ENCODE measurements at regions not wholly inside any gene's neighbourhood (a gene's known extent, or its start where the extent isn't known, plus 50 kb on each side); places are given as distances from the start of the nearest gene placed in this dataset.

DNA sequence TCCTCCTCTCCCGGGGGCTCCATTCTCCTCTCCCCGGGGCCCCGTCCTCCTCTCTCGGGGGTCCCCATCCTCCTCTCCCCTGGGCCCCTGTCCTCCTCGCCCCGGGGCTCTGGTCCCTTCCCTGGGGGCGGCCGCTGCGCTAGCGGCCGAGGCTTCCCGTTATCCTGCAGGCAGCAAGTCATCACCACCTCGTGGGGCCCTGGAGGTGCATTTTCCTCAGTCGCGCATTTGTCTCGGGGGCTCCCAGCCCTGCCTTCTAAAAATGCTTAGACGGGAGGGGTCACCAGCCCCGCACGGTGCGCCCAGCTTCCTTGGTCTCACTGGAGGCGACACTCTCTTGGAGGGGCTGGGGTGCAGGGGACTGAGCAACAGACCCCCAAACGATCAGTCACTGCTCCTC lies 216.5 kb downstream of the QKI start:
- H3K79me2 ChIP-seq (ENCODE audit: insufficient read depth, low read length), result no peaks in the 10 kb centered on the region
- H3K9me2 ChIP-seq (ENCODE audit: insufficient read depth), result no peaks in the 10 kb centered on the region
- no peak overlapping the region for H3K4me2 ChIP-seq (ENCODE audit: low read length)
- H3K4me1 ChIP-seq (ENCODE audit: control insufficient read depth in 1 of 2, insufficient read depth in 2 of 2, low read length in 2 of 2), result no peaks in the 10 kb centered on the region
- no peak overlapping the region for H3K27ac ChIP-seq (ENCODE audit: low read depth, low read length)
- no peak overlapping the region for H2AFZ ChIP-seq (ENCODE audit: low read depth, low read length, poor library complexity, severe bottlenecking)
- no peak overlapping the region for H3K9ac ChIP-seq (ENCODE audit: low read length)
- RAD21 ChIA-PET (ENCODE audit: low non-redundant PET in 1 of 2, low total read pairs in 2 of 2, uncharacterized antibody in 2 of 2, unreplicated experiment in 2 of 2), result no interaction called here
- intact Hi-C loops (cut with micrococcal nuclease), result no loop called here
- no peaks in the 10 kb centered on the region for H3K9me3 ChIP-seq (ENCODE audit: control insufficient read depth in 1 of 2, insufficient read depth in 1 of 2, low read depth in 1 of 2, low read length in 2 of 2)
- no peak overlapping the region for H3K4me3 ChIP-seq (replicated peaks in 1 of 2; ENCODE audit: low read depth in 1 of 2, low read length in 2 of 2)
- no TSS peak for BruUV-seq (replicated peaks)
- no peak for DNase-seq (ENCODE audit: low read depth, low spot score)
- no peaks in the 10 kb centered on the region for H3K27me3 ChIP-seq (ENCODE audit: insufficient read depth, low read length)
- H4K20me1 ChIP-seq (ENCODE audit: insufficient read depth), result no peaks in the 10 kb centered on the region
- CTCF ChIA-PET, result no interaction called here
- TF ChIP-seq EZH2phosphoT487 (IDR thresholded peaks at IDR 0.05; ENCODE audit: borderline replicate concordance) (no peak), JUND (IDR thresholded peaks at IDR 0.05) (no peak)
- TF ChIP-seq, protein P1, sequence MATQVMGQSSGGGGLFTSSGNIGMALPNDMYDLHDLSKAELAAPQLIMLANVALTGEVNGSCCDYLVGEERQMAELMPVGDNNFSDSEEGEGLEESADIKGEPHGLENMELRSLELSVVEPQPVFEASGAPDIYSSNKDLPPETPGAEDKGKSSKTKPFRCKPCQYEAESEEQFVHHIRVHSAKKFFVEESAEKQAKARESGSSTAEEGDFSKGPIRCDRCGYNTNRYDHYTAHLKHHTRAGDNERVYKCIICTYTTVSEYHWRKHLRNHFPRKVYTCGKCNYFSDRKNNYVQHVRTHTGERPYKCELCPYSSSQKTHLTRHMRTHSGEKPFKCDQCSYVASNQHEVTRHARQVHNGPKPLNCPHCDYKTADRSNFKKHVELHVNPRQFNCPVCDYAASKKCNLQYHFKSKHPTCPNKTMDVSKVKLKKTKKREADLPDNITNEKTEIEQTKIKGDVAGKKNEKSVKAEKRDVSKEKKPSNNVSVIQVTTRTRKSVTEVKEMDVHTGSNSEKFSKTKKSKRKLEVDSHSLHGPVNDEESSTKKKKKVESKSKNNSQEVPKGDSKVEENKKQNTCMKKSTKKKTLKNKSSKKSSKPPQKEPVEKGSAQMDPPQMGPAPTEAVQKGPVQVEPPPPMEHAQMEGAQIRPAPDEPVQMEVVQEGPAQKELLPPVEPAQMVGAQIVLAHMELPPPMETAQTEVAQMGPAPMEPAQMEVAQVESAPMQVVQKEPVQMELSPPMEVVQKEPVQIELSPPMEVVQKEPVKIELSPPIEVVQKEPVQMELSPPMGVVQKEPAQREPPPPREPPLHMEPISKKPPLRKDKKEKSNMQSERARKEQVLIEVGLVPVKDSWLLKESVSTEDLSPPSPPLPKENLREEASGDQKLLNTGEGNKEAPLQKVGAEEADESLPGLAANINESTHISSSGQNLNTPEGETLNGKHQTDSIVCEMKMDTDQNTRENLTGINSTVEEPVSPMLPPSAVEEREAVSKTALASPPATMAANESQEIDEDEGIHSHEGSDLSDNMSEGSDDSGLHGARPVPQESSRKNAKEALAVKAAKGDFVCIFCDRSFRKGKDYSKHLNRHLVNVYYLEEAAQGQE (IDR thresholded peaks at IDR 0.05; ENCODE audit: low read depth), result no peak
- H3K36me3 ChIP-seq (ENCODE audit: control insufficient read depth in 1 of 2, insufficient read depth in 2 of 2, low read length in 2 of 2), result no peaks in the 10 kb centered on the region
- no peak for ATAC-seq
- POLR2A ChIA-PET, result no interaction called here

DNA sequence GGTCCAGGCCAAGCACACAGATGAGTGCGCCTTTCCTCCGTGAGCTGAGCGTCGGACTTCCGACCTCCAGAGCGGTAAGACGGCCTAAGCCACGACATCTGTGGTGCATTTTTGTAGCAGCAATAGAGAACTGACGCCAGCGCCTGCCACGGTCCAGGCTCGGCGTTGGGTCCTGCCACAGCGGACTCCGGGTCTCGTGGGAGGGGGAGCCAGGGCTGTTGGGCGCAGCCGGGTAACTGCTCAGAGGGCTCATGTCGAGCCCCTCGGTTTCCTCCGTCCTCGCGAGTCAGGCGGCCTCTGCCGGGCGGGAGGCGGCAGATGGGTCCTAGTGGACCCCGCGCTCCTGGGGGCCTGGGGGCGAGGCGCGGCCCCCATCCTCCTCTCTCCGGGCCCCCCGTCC lies 216.1 kb downstream of the QKI start:
- ChIA-PET CTCF (no interaction called here), RAD21 (ENCODE audit: low non-redundant PET in 1 of 2, low total read pairs in 2 of 2, uncharacterized antibody in 2 of 2, unreplicated experiment in 2 of 2) (no interaction called here), POLR2A (no interaction called here)
- Histone ChIP-seq H3K9me3 (ENCODE audit: control insufficient read depth in 1 of 2, insufficient read depth in 1 of 2, low read depth in 1 of 2, low read length in 2 of 2) (no peaks in the 10 kb centered on the region), H2AFZ (ENCODE audit: low read depth, low read length, poor library complexity, severe bottlenecking) (no peak overlapping the region), H3K27ac (ENCODE audit: low read depth, low read length) (no peak overlapping the region), H3K9ac (ENCODE audit: low read length) (no peak overlapping the region), H3K9me2 (ENCODE audit: insufficient read depth) (no peaks in the 10 kb centered on the region), H3K79me2 (ENCODE audit: insufficient read depth, low read length) (no peaks in the 10 kb centered on the region), H4K20me1 (ENCODE audit: insufficient read depth) (no peaks in the 10 kb centered on the region), H3K4me1 (ENCODE audit: control insufficient read depth in 1 of 2, insufficient read depth in 2 of 2, low read length in 2 of 2) (no peaks in the 10 kb centered on the region), H3K36me3 (ENCODE audit: control insufficient read depth in 1 of 2, insufficient read depth in 2 of 2, low read length in 2 of 2) (no peaks in the 10 kb centered on the region), H3K4me3 (replicated peaks in 1 of 2; ENCODE audit: low read depth in 1 of 2, low read length in 2 of 2) (no peak overlapping the region), H3K27me3 (ENCODE audit: insufficient read depth, low read length) (no peaks in the 10 kb centered on the region), H3K4me2 (ENCODE audit: low read length) (no peak overlapping the region)
- ATAC-seq, result no peak
- intact Hi-C loops (cut with micrococcal nuclease), result no loop called here
- no TSS peak for BruUV-seq (replicated peaks)
- DNase-seq (ENCODE audit: low read depth, low spot score), result no peak
- no peak for TF ChIP-seq SRF (IDR thresholded peaks at IDR 0.05; ENCODE audit: low read depth)
- no peak for TF ChIP-seq CEBPB (IDR thresholded peaks at IDR 0.05; ENCODE audit: low read depth)
- TF ChIP-seq FOSL1 (IDR thresholded peaks at IDR 0.05; ENCODE audit: low read depth), result no peak
- TF ChIP-seq, protein P2, sequence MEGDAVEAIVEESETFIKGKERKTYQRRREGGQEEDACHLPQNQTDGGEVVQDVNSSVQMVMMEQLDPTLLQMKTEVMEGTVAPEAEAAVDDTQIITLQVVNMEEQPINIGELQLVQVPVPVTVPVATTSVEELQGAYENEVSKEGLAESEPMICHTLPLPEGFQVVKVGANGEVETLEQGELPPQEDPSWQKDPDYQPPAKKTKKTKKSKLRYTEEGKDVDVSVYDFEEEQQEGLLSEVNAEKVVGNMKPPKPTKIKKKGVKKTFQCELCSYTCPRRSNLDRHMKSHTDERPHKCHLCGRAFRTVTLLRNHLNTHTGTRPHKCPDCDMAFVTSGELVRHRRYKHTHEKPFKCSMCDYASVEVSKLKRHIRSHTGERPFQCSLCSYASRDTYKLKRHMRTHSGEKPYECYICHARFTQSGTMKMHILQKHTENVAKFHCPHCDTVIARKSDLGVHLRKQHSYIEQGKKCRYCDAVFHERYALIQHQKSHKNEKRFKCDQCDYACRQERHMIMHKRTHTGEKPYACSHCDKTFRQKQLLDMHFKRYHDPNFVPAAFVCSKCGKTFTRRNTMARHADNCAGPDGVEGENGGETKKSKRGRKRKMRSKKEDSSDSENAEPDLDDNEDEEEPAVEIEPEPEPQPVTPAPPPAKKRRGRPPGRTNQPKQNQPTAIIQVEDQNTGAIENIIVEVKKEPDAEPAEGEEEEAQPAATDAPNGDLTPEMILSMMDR (IDR thresholded peaks at IDR 0.05 in 2 of 3, conservative IDR thresholded peaks at IDR 0.05 in 1 of 3; ENCODE audit: borderline replicate concordance in 1 of 3, insufficient read depth in 1 of 3, low read depth in 2 of 3, low read length in 2 of 3), result no peak
- no peak for TF ChIP-seq POLR2A (IDR thresholded peaks at IDR 0.05; ENCODE audit: borderline replicate concordance, extremely low read depth, insufficient read depth, insufficient read length)
- TF ChIP-seq POLR2AphosphoS5 (IDR thresholded peaks at IDR 0.05; ENCODE audit: low read depth, low read length), result no peak
- no peak for TF ChIP-seq RAD21 (IDR thresholded peaks at IDR 0.05; ENCODE audit: low read depth)
- no peak for TF ChIP-seq SP1 (IDR thresholded peaks at IDR 0.05; ENCODE audit: low read depth)
- TF ChIP-seq YY1 (IDR thresholded peaks at IDR 0.05; ENCODE audit: extremely low read depth, insufficient replicate concordance, low read depth, low read length), result no peak
- TF ChIP-seq ZFX (IDR thresholded peaks at IDR 0.05), result no peak
- no peak for TF ChIP-seq EZH2 (IDR thresholded peaks at IDR 0.05)
- no peak for TF ChIP-seq JUND (IDR thresholded peaks at IDR 0.05)
- TF ChIP-seq, protein P3, sequence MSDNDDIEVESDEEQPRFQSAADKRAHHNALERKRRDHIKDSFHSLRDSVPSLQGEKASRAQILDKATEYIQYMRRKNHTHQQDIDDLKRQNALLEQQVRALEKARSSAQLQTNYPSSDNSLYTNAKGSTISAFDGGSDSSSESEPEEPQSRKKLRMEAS (IDR thresholded peaks at IDR 0.05), result no peak
- no peak for TF ChIP-seq SIN3A (IDR thresholded peaks at IDR 0.05; ENCODE audit: low read depth)
- TF ChIP-seq ELF1 (IDR thresholded peaks at IDR 0.05; ENCODE audit: borderline replicate concordance, low read depth), result no peak
